H1 (cell line): ENCODE measurements at regions not wholly inside any gene's neighbourhood (a gene's known extent, or its start where the extent isn't known, plus 50 kb on each side); places are given as distances from the start of the nearest gene placed in this dataset.

Experiments
- EZH2 ChIP-seq: fragments of 200-600 bp; sonication (generic); IDR thresholded peaks from 2 replicates; pipeline ENCODE4 v1.7.1; 2012; ENCODE audit warnings: low read depth, mild to moderate bottlenecking, moderate library complexity, low read length, inconsistent platforms; ENCODE audit not compliant: severe bottlenecking
- RNF2 ChIP-seq: fragments of 200-900, 300-1000 bp; sonication (generic); IDR thresholded peaks from 2 replicates; pipeline ENCODE4 v1.7.1; 2016; ENCODE audit warnings: borderline replicate concordance, low read depth, mild to moderate bottlenecking, antibody characterized with exemption, low read length; ENCODE audit not compliant: poor library complexity, severe bottlenecking; ENCODE audit errors: missing control alignments
- SP1 ChIP-seq: IDR thresholded peaks from 2 replicates; pipeline ENCODE4 v1.6.1; 2011; ENCODE audit warnings: low read depth, low read length
- TF ChIP-seq, protein P1 (sequence below), 3 experiments: IDR thresholded peaks; 1 replicate in 2 of 3; 2 replicates in 1 of 3; pipeline versions ENCODE4 v1.5.1 to v1.6.1; 2011; ENCODE audit warnings: low read length in 3 of 3, mild to moderate bottlenecking in 3 of 3, inconsistent platforms in 2 of 3, low read depth in 1 of 3, moderate library complexity in 1 of 3; ENCODE audit not compliant: insufficient read depth in 1 of 3; ENCODE audit errors: control extremely low read depth in 1 of 3

DNA sequence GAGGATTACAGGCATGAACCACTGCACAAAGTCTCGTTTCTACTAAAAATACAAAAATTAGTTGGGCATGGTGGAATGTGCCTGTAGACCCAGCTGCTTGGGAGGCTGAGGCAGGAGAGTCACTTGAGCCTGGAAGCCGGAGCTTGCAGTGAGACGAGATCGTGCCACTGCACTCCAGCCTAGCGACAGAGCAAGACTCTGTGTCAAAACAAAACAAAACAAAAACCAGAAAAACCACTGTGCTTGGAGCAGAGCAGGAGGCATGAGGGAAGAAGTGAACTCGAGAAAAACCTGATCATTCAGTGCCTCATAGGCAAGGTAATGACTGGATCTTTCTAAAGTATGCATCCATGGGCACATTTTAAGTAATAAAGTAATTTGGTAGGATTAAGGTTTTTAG, 487.8 kb downstream of the KCNH5 start:
- TF ChIP-seq SP1 (no peak), RNF2 (no peak), EZH2 (no peak)
- TF ChIP-seq, protein P1, sequence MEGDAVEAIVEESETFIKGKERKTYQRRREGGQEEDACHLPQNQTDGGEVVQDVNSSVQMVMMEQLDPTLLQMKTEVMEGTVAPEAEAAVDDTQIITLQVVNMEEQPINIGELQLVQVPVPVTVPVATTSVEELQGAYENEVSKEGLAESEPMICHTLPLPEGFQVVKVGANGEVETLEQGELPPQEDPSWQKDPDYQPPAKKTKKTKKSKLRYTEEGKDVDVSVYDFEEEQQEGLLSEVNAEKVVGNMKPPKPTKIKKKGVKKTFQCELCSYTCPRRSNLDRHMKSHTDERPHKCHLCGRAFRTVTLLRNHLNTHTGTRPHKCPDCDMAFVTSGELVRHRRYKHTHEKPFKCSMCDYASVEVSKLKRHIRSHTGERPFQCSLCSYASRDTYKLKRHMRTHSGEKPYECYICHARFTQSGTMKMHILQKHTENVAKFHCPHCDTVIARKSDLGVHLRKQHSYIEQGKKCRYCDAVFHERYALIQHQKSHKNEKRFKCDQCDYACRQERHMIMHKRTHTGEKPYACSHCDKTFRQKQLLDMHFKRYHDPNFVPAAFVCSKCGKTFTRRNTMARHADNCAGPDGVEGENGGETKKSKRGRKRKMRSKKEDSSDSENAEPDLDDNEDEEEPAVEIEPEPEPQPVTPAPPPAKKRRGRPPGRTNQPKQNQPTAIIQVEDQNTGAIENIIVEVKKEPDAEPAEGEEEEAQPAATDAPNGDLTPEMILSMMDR (IDR thresholded peaks at IDR 0.05; ENCODE audit: control extremely low read depth in 1 of 3, insufficient read depth in 1 of 3, low read depth in 1 of 3, low read length in 3 of 3) = no peak
